GM12878 (cell line): ENCODE measurements at regions not wholly inside any gene's neighbourhood (a gene's known extent, or its start where the extent isn't known, plus 50 kb on each side); places are given as distances from the start of the nearest gene placed in this dataset.

Experiments
- ATAC-seq: fragments of 200-7000 bp; cut with Tn5 transposase; 3 replicates; pipeline ENCODE4 v1.9.1; 2020; ENCODE audit warnings: mild to moderate bottlenecking, moderate library complexity
- BruUV-seq: library from RNA; stranded (reverse); fragments of 400-500 nt; replicated peaks from 2 replicates; lab custom pipeline; 2021; lab: Mats Ljungman, UMichigan
- CTCF ChIA-PET: fragments of 300-600 bp; sonication (Branson Sonifier 250); formaldehyde crosslinking; extraction: SDS; loops from one replicate; lab custom pipeline; 2021; ENCODE audit warnings: inconsistent platforms; lab: Yijun Ruan, JAX
- POLR2A ChIA-PET: fragments of 350-600 bp; formaldehyde crosslinking; extraction: SDS; loops from one replicate; lab custom pipeline; 2021; ENCODE audit warnings: inconsistent platforms; lab: Charles Lee
- RAD21 ChIA-PET: fragments of 300-600 bp; sonication (Branson Sonifier 250); formaldehyde crosslinking; loops from one replicate; lab custom pipeline; 2023; ENCODE audit warnings: antibody characterized with exemption; ENCODE audit not compliant: unreplicated experiment; lab: Charles Lee
- SMC1A ChIA-PET: fragments of 300-600 bp; sonication (Branson Sonifier 250); formaldehyde crosslinking; loops from one replicate; lab custom pipeline; 2023; ENCODE audit not compliant: unreplicated experiment, uncharacterized antibody; lab: Charles Lee
- DNase-seq: peaks from one replicate; pipeline ENCODE4 v3.0.0-alpha.2; 2011; ENCODE audit warnings: low read depth, low spot score
- FAIRE-seq: peaks from 3 replicates; lab custom pipeline; 2011; peaks lifted over from hg19 to GRCh38; lab: Jason Lieb, UNC
- H2AFZ ChIP-seq: 2 replicates; pipeline ENCODE4 v1.6.0; 2011; ENCODE audit warnings: low read depth, low read length, control low read depth; ENCODE audit not compliant: control insufficient read depth
- H3K27ac ChIP-seq: 2 replicates; pipeline ENCODE4 v1.5.1; 2011; ENCODE audit warnings: control low read depth; ENCODE audit not compliant: control insufficient read depth, insufficient read depth
- H3K27me3 ChIP-seq, 2 experiments: replicated peaks in 1 of 2; 2 replicates each; pipeline versions ENCODE4 v1.6.0 to v1.6.1; 2011; ENCODE audit warnings: low read length in 1 of 2; ENCODE audit not compliant: control insufficient read depth in 2 of 2, insufficient read depth in 2 of 2
- H3K36me3 ChIP-seq, 2 experiments: 2 replicates each; pipeline ENCODE4 v1.5.1; 2011; ENCODE audit warnings: low read length in 1 of 2; ENCODE audit not compliant: control insufficient read depth in 2 of 2, insufficient read depth in 2 of 2
- H3K4me1 ChIP-seq: 2 replicates; pipeline ENCODE4 v1.6.1; 2011; ENCODE audit warnings: mild to moderate bottlenecking, low read length, moderate library complexity, mixed read lengths; ENCODE audit not compliant: control insufficient read depth, insufficient read depth
- H3K4me2 ChIP-seq: 2 replicates; pipeline ENCODE4 v1.6.0; 2011; ENCODE audit warnings: control low read depth; ENCODE audit not compliant: control insufficient read depth, insufficient read depth
- H3K4me3 ChIP-seq: fragments of 200-600 bp; sonication (generic); 2 replicates; pipeline ENCODE4 v1.5.1; 2016
- H3K79me2 ChIP-seq: 2 replicates; pipeline ENCODE4 v1.6.0; 2011; ENCODE audit warnings: low read length; ENCODE audit not compliant: control insufficient read depth, insufficient read depth
- H3K9ac ChIP-seq: 2 replicates; pipeline ENCODE4 v1.8.0; 2011; ENCODE audit warnings: low read length, control low read depth, mixed read lengths; ENCODE audit not compliant: control insufficient read depth, insufficient read depth
- H3K9me3 ChIP-seq: replicated peaks from 3 replicates; pipeline ENCODE4 v1.5.1; 2011; ENCODE audit warnings: mild to moderate bottlenecking, low read length; ENCODE audit not compliant: control insufficient read depth, insufficient read depth
- H4K20me1 ChIP-seq: 2 replicates; pipeline ENCODE4 v1.6.0; 2011; ENCODE audit not compliant: control insufficient read depth, insufficient read depth
- IKZF2 ChIP-seq, 2 experiments: fragments of 450-650 bp; IDR thresholded peaks; 2 replicates each; pipeline ENCODE4 v1.6.1; 2017; ENCODE audit warnings: mild to moderate bottlenecking in 2 of 2, moderate library complexity in 2 of 2
- POLR2A ChIP-seq: IDR thresholded peaks from 2 replicates; pipeline ENCODE4 v1.6.1; 2011; ENCODE audit warnings: low read depth, mild to moderate bottlenecking, low read length
- RUNX3 ChIP-seq: IDR thresholded peaks from 2 replicates; pipeline ENCODE4 v1.6.1; 2012; ENCODE audit warnings: low read length, inconsistent platforms
- TBL1XR1 ChIP-seq: IDR thresholded peaks from 2 replicates; pipeline ENCODE4 v1.6.1; 2012; ENCODE audit warnings: low read depth, low read length, improper control_type of control experiment
- WRNIP1 ChIP-seq: IDR thresholded peaks from 2 replicates; pipeline ENCODE4 v1.6.1; 2011; ENCODE audit warnings: low read depth, low read length, improper control_type of control experiment, borderline replicate concordance
- WGBS: methylation state at CpG from one replicate; pipeline ENCODE4 v1.1.6; 2016; ENCODE audit warnings: low lambda C conversion rate; ENCODE audit not compliant: insufficient replicate concordance, insufficient coverage; ENCODE audit errors: missing lambda C conversion rate; 5-methylcytosine and 5-hydroxymethylcytosine counted together
- in situ Hi-C: fragments of 300-500 bp; cut with MboI; formaldehyde crosslinking; loops from 9 replicates; pipeline ENCODE4 v1.14.3; 2018; ENCODE audit warnings: mixed read lengths
- intact Hi-C: fragments of 100-400 bp; cut with micrococcal nuclease; formaldehyde crosslinking; loops from one replicate; pipeline ENCODE4 v1.14.2; 2022; ENCODE audit not compliant: unreplicated experiment
- TF ChIP-seq, protein P1 (sequence below): fragments of 450-650 bp; IDR thresholded peaks from 2 replicates; pipeline ENCODE4 v1.6.1; 2017; ENCODE audit warnings: mild to moderate bottlenecking, low read depth, inconsistent platforms; ENCODE audit not compliant: poor library complexity, severe bottlenecking
- TF ChIP-seq, protein P2 (sequence below): IDR thresholded peaks from 2 replicates; pipeline ENCODE4 v1.6.1; 2012; ENCODE audit warnings: low read depth, low read length, improper control_type of control experiment
- TF ChIP-seq, protein P3 (sequence below): fragments of 450-650 bp; IDR thresholded peaks from 2 replicates; pipeline ENCODE4 v1.6.1; 2016; ENCODE audit warnings: mild to moderate bottlenecking

DNA sequence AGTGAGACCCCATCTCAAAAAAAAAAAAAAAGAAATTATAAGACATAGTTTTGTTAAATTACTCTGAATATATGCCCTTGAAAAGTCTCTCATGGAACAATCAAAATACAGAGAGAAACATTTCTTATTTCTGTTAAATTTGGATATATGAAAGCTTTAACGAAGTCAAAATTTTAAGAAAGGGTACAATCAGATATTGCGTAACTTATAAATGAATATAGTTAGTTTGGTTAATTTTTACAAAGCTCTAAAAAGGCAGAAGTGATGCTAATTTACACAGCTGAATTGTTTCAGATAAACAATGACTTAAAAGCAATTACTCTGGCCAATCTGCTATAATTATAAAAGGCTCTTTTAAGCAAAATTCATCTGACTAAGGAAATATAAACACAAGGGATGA is 611.6 kb upstream of the CCDC179 start:
- H3K4me3 ChIP-seq = no peak overlapping the region
- CTCF ChIA-PET = no interaction called here
- no peak overlapping the region for H3K4me2 ChIP-seq
- H3K36me3 ChIP-seq = no peaks in the 10 kb centered on the region
- no peak for DNase-seq
- POLR2A ChIA-PET = no interaction called here
- FAIRE-seq = no peak
- SMC1A ChIA-PET = interaction anchor here (0.6 kb wide), 1 partner anchor 67 kb away, joined by 3 read pairs; no protein-coding TSS in a partner anchor
- BruUV-seq = no TSS peak
- no peak for TF ChIP-seq IKZF2 (IDR thresholded peaks at IDR 0.05)
- no peaks in the 10 kb centered on the region for H3K9me3 ChIP-seq
- no peaks in the 10 kb centered on the region for H3K4me1 ChIP-seq
- H2AFZ ChIP-seq = no peak overlapping the region
- H3K9ac ChIP-seq = no peak overlapping the region
- RAD21 ChIA-PET = no interaction called here
- 46% methylated on average over 2 of the region's 2 CpGs for WGBS
- no peak overlapping the region for H3K27ac ChIP-seq
- in situ Hi-C loops = no loop called here
- ATAC-seq = no peak
- intact Hi-C loops = no loop called here
- no peaks in the 10 kb centered on the region for H3K79me2 ChIP-seq
- H4K20me1 ChIP-seq = no peaks in the 10 kb centered on the region
- H3K27me3 ChIP-seq = no peaks in the 10 kb centered on the region

DNA sequence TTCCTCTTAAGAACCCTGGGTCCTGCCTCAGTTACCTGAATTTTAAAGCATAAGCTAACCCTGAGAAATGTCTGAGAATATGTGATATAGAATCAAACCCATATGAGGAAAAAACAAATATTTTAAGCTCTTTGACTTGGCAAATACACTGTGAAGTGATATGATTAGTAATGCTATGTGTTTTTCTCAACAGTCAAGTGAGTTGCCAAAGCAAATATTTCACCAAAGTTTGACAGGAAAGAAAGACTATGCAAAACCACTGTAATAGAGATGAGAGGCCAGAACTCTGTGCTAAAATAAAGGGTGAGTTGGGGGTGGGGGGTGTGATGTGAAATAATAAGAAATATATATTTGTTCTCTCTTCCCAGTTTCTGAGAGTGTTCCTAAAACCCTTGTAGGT is 613.5 kb upstream of the CCDC179 start:
- intact Hi-C loops = no loop called here
- Histone ChIP-seq H3K4me1 (no peaks in the 10 kb centered on the region), H4K20me1 (no peaks in the 10 kb centered on the region), H2AFZ (no peak overlapping the region), H3K9me3 (no peaks in the 10 kb centered on the region), H3K4me3 (no peak overlapping the region)
- no peak for FAIRE-seq
- ChIA-PET CTCF (interaction anchor here (0.7 to 1.0 kb wide), 2 partner anchors 366 to 552 kb away, joined by 3 read pairs; no protein-coding TSS in a partner anchor), SMC1A (no interaction called here)
- BruUV-seq = no TSS peak
- no peak for DNase-seq
- ATAC-seq = no peak
- TF ChIP-seq, protein P1, sequence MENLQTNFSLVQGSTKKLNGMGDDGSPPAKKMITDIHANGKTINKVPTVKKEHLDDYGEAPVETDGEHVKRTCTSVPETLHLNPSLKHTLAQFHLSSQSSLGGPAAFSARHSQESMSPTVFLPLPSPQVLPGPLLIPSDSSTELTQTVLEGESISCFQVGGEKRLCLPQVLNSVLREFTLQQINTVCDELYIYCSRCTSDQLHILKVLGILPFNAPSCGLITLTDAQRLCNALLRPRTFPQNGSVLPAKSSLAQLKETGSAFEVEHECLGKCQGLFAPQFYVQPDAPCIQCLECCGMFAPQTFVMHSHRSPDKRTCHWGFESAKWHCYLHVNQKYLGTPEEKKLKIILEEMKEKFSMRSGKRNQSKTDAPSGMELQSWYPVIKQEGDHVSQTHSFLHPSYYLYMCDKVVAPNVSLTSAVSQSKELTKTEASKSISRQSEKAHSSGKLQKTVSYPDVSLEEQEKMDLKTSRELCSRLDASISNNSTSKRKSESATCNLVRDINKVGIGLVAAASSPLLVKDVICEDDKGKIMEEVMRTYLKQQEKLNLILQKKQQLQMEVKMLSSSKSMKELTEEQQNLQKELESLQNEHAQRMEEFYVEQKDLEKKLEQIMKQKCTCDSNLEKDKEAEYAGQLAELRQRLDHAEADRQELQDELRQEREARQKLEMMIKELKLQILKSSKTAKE = no peak
- TF ChIP-seq, protein P2, sequence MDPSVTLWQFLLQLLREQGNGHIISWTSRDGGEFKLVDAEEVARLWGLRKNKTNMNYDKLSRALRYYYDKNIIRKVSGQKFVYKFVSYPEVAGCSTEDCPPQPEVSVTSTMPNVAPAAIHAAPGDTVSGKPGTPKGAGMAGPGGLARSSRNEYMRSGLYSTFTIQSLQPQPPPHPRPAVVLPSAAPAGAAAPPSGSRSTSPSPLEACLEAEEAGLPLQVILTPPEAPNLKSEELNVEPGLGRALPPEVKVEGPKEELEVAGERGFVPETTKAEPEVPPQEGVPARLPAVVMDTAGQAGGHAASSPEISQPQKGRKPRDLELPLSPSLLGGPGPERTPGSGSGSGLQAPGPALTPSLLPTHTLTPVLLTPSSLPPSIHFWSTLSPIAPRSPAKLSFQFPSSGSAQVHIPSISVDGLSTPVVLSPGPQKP = no peak
- TF ChIP-seq, protein P3, sequence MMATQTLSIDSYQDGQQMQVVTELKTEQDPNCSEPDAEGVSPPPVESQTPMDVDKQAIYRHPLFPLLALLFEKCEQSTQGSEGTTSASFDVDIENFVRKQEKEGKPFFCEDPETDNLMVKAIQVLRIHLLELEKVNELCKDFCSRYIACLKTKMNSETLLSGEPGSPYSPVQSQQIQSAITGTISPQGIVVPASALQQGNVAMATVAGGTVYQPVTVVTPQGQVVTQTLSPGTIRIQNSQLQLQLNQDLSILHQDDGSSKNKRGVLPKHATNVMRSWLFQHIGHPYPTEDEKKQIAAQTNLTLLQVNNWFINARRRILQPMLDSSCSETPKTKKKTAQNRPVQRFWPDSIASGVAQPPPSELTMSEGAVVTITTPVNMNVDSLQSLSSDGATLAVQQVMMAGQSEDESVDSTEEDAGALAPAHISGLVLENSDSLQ = no peak
- TF ChIP-seq WRNIP1 = no peak
- no peak for TF ChIP-seq RUNX3
- TF ChIP-seq TBL1XR1 = no peak
- no peak for TF ChIP-seq POLR2A
- TF ChIP-seq, all 136 proteins: peak for 0
- in situ Hi-C loops = no loop called here
- Histone ChIP-seq H3K27ac (no peak overlapping the region), H3K36me3 (no peaks in the 10 kb centered on the region), H3K79me2 (no peaks in the 10 kb centered on the region), H3K4me2 (no peak overlapping the region), H3K27me3 (no peaks in the 10 kb centered on the region), H3K9ac (no peak overlapping the region)
- ChIA-PET RAD21 (no interaction called here), POLR2A (no interaction called here)
